WTC11 (cell line): ENCODE measurements at regions not wholly inside any gene's neighbourhood (a gene's known extent, or its start where the extent isn't known, plus 50 kb on each side); places are given as distances from the start of the nearest gene placed in this dataset.

ENCODE experiments used
- ATAC-seq: fragments of 200-7000 bp; cut with Tn5 transposase; 2 replicates; pipeline ENCODE4 v1.10.0; 2021; ENCODE audit warnings: mild to moderate bottlenecking, moderate library complexity
- CTCF ChIA-PET: fragments of 300-600 bp; sonication (Branson Sonifier 250); formaldehyde crosslinking; loops from one replicate; lab custom pipeline; 2021; ENCODE audit warnings: antibody characterized with exemption; lab: Charles Lee
- POLR2A ChIA-PET: fragments of 350-600 bp; sonication (Branson Sonifier 250); formaldehyde crosslinking; loops from one replicate; lab custom pipeline; 2021; ENCODE audit warnings: antibody characterized with exemption; lab: Charles Lee
- DNase-seq: peaks from one replicate; pipeline ENCODE4 v3.0.0; 2021; ENCODE audit warnings: low spot score
- H3K27ac Mint-ChIP-seq: 2 replicates; pipeline ENCODE4 v1.8.0; 2021; ENCODE audit warnings: mixed read lengths
- H3K27me3 Mint-ChIP-seq: 2 replicates; pipeline ENCODE4 v1.8.0; 2021; ENCODE audit warnings: low read depth, mild to moderate bottlenecking, moderate library complexity, mixed read lengths
- H3K36me3 Mint-ChIP-seq: 2 replicates; pipeline ENCODE4 v1.8.0; 2021; ENCODE audit warnings: mixed read lengths
- H3K4me1 Mint-ChIP-seq: 2 replicates; pipeline ENCODE4 v1.8.0; 2022; ENCODE audit warnings: mixed read lengths
- H3K4me3 Mint-ChIP-seq: 2 replicates; pipeline ENCODE4 v1.8.0; 2021; ENCODE audit warnings: mild to moderate bottlenecking, moderate library complexity, mixed read lengths
- H3K9me3 Mint-ChIP-seq: 2 replicates; pipeline ENCODE4 v1.8.0; 2021; ENCODE audit warnings: mixed read lengths
- ETV6 ChIP-seq: sonication (generic); formaldehyde crosslinking; IDR thresholded peaks from 2 replicates; pipeline ENCODE4 v1.8.1; 2022; ENCODE audit warnings: mild to moderate bottlenecking, missing genetic modification reagents
- FOXK1 ChIP-seq: sonication (generic); formaldehyde crosslinking; IDR thresholded peaks from 2 replicates; pipeline ENCODE4 v1.8.0; 2022; ENCODE audit warnings: mild to moderate bottlenecking, moderate library complexity, missing genetic modification reagents
- GABPB1 ChIP-seq: sonication (generic); formaldehyde crosslinking; IDR thresholded peaks from 2 replicates; pipeline ENCODE4 v1.8.1; 2023; ENCODE audit warnings: mild to moderate bottlenecking, missing genetic modification reagents
- GRHL2 ChIP-seq: fragments of 250-450 bp; sonication (Bioruptor Pico); IDR thresholded peaks from 2 replicates; pipeline ENCODE4 v1.8.0; 2022; ENCODE audit warnings: mild to moderate bottlenecking, moderate library complexity; ENCODE audit not compliant: insufficient replicate concordance, severe bottlenecking
- HMGXB4 ChIP-seq: sonication (generic); formaldehyde crosslinking; IDR thresholded peaks from 2 replicates; pipeline ENCODE4 v1.8.1; 2023; ENCODE audit warnings: mild to moderate bottlenecking, moderate library complexity, missing genetic modification reagents
- MAX ChIP-seq: sonication (generic); formaldehyde crosslinking; IDR thresholded peaks from 2 replicates; pipeline ENCODE4 v1.8.0; 2022; ENCODE audit warnings: mild to moderate bottlenecking, missing genetic modification reagents
- MYBL2 ChIP-seq: sonication (generic); formaldehyde crosslinking; IDR thresholded peaks from 2 replicates; pipeline ENCODE4 v1.8.1; 2023; ENCODE audit warnings: mild to moderate bottlenecking, moderate library complexity, missing genetic modification reagents
- NR1H2 ChIP-seq: sonication (generic); formaldehyde crosslinking; IDR thresholded peaks from 2 replicates; pipeline ENCODE4 v1.9.0; 2021; ENCODE audit warnings: mild to moderate bottlenecking, moderate library complexity, missing genetic modification reagents
- NR3C1 ChIP-seq: sonication (generic); formaldehyde crosslinking; conservative IDR thresholded peaks from 2 replicates; pipeline ENCODE4 v1.8.1; 2023; ENCODE audit warnings: low read depth, mild to moderate bottlenecking, missing genetic modification reagents
- OVOL2 ChIP-seq: fragments of 250-450 bp; sonication (Bioruptor Pico); IDR thresholded peaks from 2 replicates; pipeline ENCODE4 v1.9.0; 2021; ENCODE audit warnings: mild to moderate bottlenecking, borderline replicate concordance
- PRRX2 ChIP-seq: fragments of 250-450 bp; sonication (Bioruptor Pico); IDR thresholded peaks from 2 replicates; pipeline ENCODE4 v1.8.0; 2021; ENCODE audit warnings: mild to moderate bottlenecking
- RORB ChIP-seq: fragments of 250-450 bp; sonication (Bioruptor Pico); IDR thresholded peaks from 2 replicates; pipeline ENCODE4 v1.9.0; 2021; ENCODE audit warnings: mild to moderate bottlenecking
- SOX15 ChIP-seq: fragments of 250-450 bp; sonication (Bioruptor Pico); IDR thresholded peaks from 2 replicates; pipeline ENCODE4 v1.9.0; 2021; ENCODE audit warnings: mild to moderate bottlenecking
- ZNF396 ChIP-seq: fragments of 250-450 bp; sonication (Bioruptor Pico); IDR thresholded peaks from 2 replicates; pipeline ENCODE4 v1.8.0; 2021; ENCODE audit warnings: mild to moderate bottlenecking, moderate library complexity, borderline replicate concordance
- ZNF423 ChIP-seq: fragments of 250-450 bp; sonication (Bioruptor Pico); IDR thresholded peaks from 2 replicates; pipeline ENCODE4 v2.1.2; 2022; ENCODE audit warnings: mild to moderate bottlenecking, moderate library complexity
- ZNF512 ChIP-seq: sonication (generic); formaldehyde crosslinking; IDR thresholded peaks from 2 replicates; pipeline ENCODE4 v1.8.1; 2022; ENCODE audit warnings: missing genetic modification reagents, borderline replicate concordance
- ZNF671 ChIP-seq: fragments of 250-450 bp; sonication (Bioruptor Pico); IDR thresholded peaks from 2 replicates; pipeline ENCODE4 v1.8.0; 2021; ENCODE audit warnings: mild to moderate bottlenecking
- TF ChIP-seq, protein P1 (sequence below): sonication (generic); formaldehyde crosslinking; IDR thresholded peaks from 2 replicates; pipeline ENCODE4 v1.8.1; 2023; ENCODE audit warnings: mild to moderate bottlenecking, missing genetic modification reagents, borderline replicate concordance
- TF ChIP-seq, protein P2 (sequence below): sonication (generic); formaldehyde crosslinking; IDR thresholded peaks from 2 replicates; pipeline ENCODE4 v1.8.1; 2022; ENCODE audit warnings: low read depth, missing genetic modification reagents, borderline replicate concordance
- TF ChIP-seq, protein P3 (sequence below): sonication (generic); formaldehyde crosslinking; IDR thresholded peaks from 2 replicates; pipeline ENCODE4 v1.8.1; 2022; ENCODE audit warnings: mild to moderate bottlenecking, missing genetic modification reagents, moderate library complexity, borderline replicate concordance
- TF ChIP-seq, protein P4 (sequence below): sonication (generic); formaldehyde crosslinking; IDR thresholded peaks from 2 replicates; pipeline ENCODE4 v1.8.0; 2022; ENCODE audit warnings: missing genetic modification reagents

GRCh38 chr2:196535742-196536141 lies 103.8 kb upstream of the CCDC150 start (continued):
- TF ChIP-seq, protein P1, sequence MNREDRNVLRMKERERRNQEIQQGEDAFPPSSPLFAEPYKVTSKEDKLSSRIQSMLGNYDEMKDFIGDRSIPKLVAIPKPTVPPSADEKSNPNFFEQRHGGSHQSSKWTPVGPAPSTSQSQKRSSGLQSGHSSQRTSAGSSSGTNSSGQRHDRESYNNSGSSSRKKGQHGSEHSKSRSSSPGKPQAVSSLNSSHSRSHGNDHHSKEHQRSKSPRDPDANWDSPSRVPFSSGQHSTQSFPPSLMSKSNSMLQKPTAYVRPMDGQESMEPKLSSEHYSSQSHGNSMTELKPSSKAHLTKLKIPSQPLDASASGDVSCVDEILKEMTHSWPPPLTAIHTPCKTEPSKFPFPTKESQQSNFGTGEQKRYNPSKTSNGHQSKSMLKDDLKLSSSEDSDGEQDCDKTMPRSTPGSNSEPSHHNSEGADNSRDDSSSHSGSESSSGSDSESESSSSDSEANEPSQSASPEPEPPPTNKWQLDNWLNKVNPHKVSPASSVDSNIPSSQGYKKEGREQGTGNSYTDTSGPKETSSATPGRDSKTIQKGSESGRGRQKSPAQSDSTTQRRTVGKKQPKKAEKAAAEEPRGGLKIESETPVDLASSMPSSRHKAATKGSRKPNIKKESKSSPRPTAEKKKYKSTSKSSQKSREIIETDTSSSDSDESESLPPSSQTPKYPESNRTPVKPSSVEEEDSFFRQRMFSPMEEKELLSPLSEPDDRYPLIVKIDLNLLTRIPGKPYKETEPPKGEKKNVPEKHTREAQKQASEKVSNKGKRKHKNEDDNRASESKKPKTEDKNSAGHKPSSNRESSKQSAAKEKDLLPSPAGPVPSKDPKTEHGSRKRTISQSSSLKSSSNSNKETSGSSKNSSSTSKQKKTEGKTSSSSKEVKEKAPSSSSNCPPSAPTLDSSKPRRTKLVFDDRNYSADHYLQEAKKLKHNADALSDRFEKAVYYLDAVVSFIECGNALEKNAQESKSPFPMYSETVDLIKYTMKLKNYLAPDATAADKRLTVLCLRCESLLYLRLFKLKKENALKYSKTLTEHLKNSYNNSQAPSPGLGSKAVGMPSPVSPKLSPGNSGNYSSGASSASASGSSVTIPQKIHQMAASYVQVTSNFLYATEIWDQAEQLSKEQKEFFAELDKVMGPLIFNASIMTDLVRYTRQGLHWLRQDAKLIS (CRISPR knock-in tag) = no peak

DNA sequence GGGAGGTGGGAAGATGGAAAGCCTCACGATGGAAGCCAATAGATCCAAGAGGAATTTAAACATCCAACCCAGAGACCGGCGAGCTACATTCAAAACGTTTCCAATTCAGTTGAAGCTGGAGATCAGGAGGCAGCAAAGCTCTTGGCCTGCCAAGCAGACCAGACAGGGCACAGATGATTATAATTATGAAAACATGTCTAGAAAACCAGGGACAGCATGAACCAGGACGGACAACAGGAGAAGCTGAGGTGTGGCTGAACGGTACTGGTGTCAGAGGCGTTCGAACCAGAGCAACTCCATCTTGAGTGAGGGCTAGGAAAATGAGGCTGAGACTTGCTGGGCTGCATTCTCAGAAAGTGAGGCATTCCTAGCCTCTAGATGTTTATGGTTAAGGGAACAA lies 102.2 kb upstream of the CCDC150 start:
- ChIA-PET POLR2A (no interaction called here), CTCF (no interaction called here)
- Mint-ChIP-seq H3K9me3 (no peaks in the 10 kb centered on the region), H3K27me3 (no peaks in the 10 kb centered on the region), H3K36me3 (no peaks in the 10 kb centered on the region), H3K4me3 (no peak overlapping the region), H3K4me1 (peaks cover 10% of the 10 kb centered on the region), H3K27ac (no peak overlapping the region)
- DNase-seq (no peak), ATAC-seq (no peak)
- no peak for TF ChIP-seq MAX (CRISPR knock-in tag)
- TF ChIP-seq RORB = no peak
- TF ChIP-seq, protein P2, sequence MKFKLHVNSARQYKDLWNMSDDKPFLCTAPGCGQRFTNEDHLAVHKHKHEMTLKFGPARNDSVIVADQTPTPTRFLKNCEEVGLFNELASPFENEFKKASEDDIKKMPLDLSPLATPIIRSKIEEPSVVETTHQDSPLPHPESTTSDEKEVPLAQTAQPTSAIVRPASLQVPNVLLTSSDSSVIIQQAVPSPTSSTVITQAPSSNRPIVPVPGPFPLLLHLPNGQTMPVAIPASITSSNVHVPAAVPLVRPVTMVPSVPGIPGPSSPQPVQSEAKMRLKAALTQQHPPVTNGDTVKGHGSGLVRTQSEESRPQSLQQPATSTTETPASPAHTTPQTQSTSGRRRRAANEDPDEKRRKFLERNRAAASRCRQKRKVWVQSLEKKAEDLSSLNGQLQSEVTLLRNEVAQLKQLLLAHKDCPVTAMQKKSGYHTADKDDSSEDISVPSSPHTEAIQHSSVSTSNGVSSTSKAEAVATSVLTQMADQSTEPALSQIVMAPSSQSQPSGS (CRISPR knock-in tag) = no peak
- no peak for TF ChIP-seq NR1H2
- no peak for TF ChIP-seq ZNF396 (CRISPR knock-in tag)
- TF ChIP-seq FOXK1 (CRISPR knock-in tag) = no peak
- no peak for TF ChIP-seq ZNF512 (CRISPR knock-in tag)
- no peak for TF ChIP-seq PRRX2
- TF ChIP-seq ZNF423 (CRISPR knock-in tag) = no peak
- no peak for TF ChIP-seq GABPB1 (CRISPR knock-in tag)
- TF ChIP-seq, protein P3, sequence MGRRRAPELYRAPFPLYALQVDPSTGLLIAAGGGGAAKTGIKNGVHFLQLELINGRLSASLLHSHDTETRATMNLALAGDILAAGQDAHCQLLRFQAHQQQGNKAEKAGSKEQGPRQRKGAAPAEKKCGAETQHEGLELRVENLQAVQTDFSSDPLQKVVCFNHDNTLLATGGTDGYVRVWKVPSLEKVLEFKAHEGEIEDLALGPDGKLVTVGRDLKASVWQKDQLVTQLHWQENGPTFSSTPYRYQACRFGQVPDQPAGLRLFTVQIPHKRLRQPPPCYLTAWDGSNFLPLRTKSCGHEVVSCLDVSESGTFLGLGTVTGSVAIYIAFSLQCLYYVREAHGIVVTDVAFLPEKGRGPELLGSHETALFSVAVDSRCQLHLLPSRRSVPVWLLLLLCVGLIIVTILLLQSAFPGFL = no peak
- TF ChIP-seq ETV6 = no peak
- TF ChIP-seq OVOL2 (CRISPR knock-in tag) = no peak
- TF ChIP-seq MYBL2 (CRISPR knock-in tag) = no peak

- CTCF ChIA-PET = no interaction called here
- H3K4me3 Mint-ChIP-seq = no peak overlapping the region
- no peak overlapping the region for H3K27ac Mint-ChIP-seq
- ATAC-seq (no peak), DNase-seq (no peak)
- no peaks in the 10 kb centered on the region for H3K36me3 Mint-ChIP-seq
- no peaks in the 10 kb centered on the region for H3K27me3 Mint-ChIP-seq
- POLR2A ChIA-PET = no interaction called here
- H3K4me1 Mint-ChIP-seq = peaks cover 10% of the 10 kb centered on the region
- no peaks in the 10 kb centered on the region for H3K9me3 Mint-ChIP-seq
- no peak for TF ChIP-seq HMGXB4 (CRISPR knock-in tag)
- TF ChIP-seq, protein P4, sequence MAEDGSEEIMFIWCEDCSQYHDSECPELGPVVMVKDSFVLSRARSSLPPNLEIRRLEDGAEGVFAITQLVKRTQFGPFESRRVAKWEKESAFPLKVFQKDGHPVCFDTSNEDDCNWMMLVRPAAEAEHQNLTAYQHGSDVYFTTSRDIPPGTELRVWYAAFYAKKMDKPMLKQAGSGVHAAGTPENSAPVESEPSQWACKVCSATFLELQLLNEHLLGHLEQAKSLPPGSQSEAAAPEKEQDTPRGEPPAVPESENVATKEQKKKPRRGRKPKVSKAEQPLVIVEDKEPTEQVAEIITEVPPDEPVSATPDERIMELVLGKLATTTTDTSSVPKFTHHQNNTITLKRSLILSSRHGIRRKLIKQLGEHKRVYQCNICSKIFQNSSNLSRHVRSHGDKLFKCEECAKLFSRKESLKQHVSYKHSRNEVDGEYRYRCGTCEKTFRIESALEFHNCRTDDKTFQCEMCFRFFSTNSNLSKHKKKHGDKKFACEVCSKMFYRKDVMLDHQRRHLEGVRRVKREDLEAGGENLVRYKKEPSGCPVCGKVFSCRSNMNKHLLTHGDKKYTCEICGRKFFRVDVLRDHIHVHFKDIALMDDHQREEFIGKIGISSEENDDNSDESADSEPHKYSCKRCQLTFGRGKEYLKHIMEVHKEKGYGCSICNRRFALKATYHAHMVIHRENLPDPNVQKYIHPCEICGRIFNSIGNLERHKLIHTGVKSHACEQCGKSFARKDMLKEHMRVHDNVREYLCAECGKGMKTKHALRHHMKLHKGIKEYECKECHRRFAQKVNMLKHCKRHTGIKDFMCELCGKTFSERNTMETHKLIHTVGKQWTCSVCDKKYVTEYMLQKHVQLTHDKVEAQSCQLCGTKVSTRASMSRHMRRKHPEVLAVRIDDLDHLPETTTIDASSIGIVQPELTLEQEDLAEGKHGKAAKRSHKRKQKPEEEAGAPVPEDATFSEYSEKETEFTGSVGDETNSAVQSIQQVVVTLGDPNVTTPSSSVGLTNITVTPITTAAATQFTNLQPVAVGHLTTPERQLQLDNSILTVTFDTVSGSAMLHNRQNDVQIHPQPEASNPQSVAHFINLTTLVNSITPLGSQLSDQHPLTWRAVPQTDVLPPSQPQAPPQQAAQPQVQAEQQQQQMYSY (CRISPR knock-in tag) = no peak
- no peak for TF ChIP-seq SOX15 (CRISPR knock-in tag)
- TF ChIP-seq GRHL2 (CRISPR knock-in tag) = no peak
- TF ChIP-seq ZNF671 (CRISPR knock-in tag) = no peak
- TF ChIP-seq NR3C1 = no peak
Observed at GRCh38 chr2:196538189-196538588, 101.3 kb upstream of the CCDC150 start.
